Immature natural killer cell (primary cell): ENCODE measurements at regions not wholly inside any gene's neighbourhood (a gene's known extent, or its start where the extent isn't known, plus 50 kb on each side); places are given as distances from the start of the nearest gene placed in this dataset.
"Not testable (repeated sequence)": the region's sequence is repeated elsewhere in the genome, so short reads cannot be mapped to it uniquely, and the experiment has no call there.

Experiments
- DNase-seq, 3 donors: peaks; one replicate each; pipeline ENCODE4 v3.0.0; 2022; ENCODE audit warnings: mixed read lengths in 1 of 3
- H3K27ac Mint-ChIP-seq, 6 donors: one replicate each; pipeline ENCODE4 v1.8.0; 2020; ENCODE audit warnings: mixed read lengths in 6 of 6, mild to moderate bottlenecking in 5 of 6, inconsistent platforms in 4 of 6, moderate library complexity in 3 of 6
- H3K27me3 Mint-ChIP-seq, 3 donors: one replicate each; pipeline ENCODE4 v1.8.0; 2020 to 2021; ENCODE audit warnings: low read depth in 3 of 3, mild to moderate bottlenecking in 3 of 3, mixed read lengths in 3 of 3, moderate library complexity in 3 of 3, inconsistent platforms in 1 of 3
- H3K36me3 Mint-ChIP-seq, 3 donors: one replicate each; pipeline ENCODE4 v1.8.0; 2020; ENCODE audit warnings: mixed read lengths in 3 of 3, inconsistent platforms in 2 of 3, mild to moderate bottlenecking in 2 of 3
- H3K4me1 Mint-ChIP-seq, 2 donors: one replicate each; pipeline ENCODE4 v1.8.0; 2020; ENCODE audit warnings: inconsistent platforms in 2 of 2, mild to moderate bottlenecking in 2 of 2, mixed read lengths in 2 of 2, moderate library complexity in 1 of 2
- H3K4me3 Mint-ChIP-seq, 5 donors: one replicate each; pipeline ENCODE4 v1.8.0; 2020; ENCODE audit warnings: mild to moderate bottlenecking in 5 of 5, mixed read lengths in 5 of 5, inconsistent platforms in 3 of 5, moderate library complexity in 3 of 5
- H3K9me3 Mint-ChIP-seq, 6 donors: one replicate each; pipeline ENCODE4 v1.8.0; 2020; ENCODE audit warnings: mild to moderate bottlenecking in 6 of 6, mixed read lengths in 6 of 6, inconsistent platforms in 4 of 6, moderate library complexity in 3 of 6

DNA sequence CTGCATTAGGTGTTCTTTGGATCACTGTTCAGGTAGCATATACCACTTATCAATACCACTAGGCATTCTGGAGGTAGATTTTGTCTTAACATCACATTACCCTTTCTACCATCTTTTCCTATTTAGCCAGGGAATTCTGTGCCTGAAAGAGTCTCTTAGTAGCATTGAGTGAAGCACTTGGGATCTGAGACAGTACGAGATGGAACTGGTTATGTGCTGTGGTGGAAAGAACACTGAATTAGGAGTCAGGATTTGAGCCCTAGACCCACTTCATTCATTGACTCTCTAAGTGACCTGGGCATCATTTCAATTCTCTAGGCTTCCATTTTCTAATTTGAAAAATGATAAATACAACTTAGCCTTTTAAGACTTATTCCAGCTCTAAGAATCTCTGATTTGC, 291.1 kb downstream of the DMAC1 start:
- Mint-ChIP-seq H3K4me1 (no peaks in the 10 kb centered on the region), H3K36me3 (no peaks in the 10 kb centered on the region), H3K27ac (no peak overlapping the region), H3K9me3 (peaks cover 0 to 3% (median 0%) of the 10 kb centered on the region in 6 donors), H3K27me3 (peaks cover 0 to 4% (median 4%) of the 10 kb centered on the region in 3 donors), H3K4me3 (no peak overlapping the region)
- no peak for DNase-seq

DNA sequence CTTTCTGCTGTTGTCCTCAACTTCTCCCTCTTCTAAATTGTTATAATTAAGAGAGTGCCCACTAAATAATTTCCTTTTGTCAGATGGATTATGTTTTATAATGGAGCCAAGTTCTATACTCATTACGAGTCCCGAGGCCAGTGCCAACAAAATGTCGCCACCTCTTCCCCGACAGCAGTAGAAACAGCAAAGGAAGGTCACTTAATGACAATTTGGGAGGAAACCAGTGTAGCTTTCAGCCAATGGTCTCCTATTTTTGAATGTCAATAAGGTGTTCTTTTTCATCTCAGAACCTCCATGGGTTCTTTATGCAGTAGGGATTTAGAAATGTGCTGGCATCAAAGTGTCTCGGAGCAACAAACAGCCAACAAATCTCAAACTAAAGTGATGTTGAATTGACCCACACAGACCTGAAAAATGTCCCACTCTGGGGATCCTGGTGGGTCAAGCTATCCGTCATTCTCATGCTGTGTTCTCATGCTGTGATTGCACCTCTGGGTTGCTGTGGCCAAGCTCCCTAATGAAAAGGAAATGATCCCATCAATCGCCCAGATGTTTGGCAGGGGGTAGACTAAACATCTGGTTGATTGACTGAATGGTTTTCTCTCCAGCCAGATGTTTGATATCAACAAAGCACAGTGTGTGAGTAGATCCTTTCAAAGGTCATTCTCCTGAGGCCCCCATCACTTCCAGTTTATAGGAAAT, 291.9 kb downstream of the DMAC1 start:
- peaks cover 0 to 4% (median 3%) of the 10 kb centered on the region in 3 donors for H3K27me3 Mint-ChIP-seq
- DNase-seq: no peak
- H3K36me3 Mint-ChIP-seq: no peaks in the 10 kb centered on the region
- H3K4me1 Mint-ChIP-seq: no peaks in the 10 kb centered on the region
- peaks cover 0 to 3% (median 0%) of the 10 kb centered on the region in 6 donors for H3K9me3 Mint-ChIP-seq
- H3K27ac Mint-ChIP-seq: no peak overlapping the region
- H3K4me3 Mint-ChIP-seq: no peak overlapping the region

DNA sequence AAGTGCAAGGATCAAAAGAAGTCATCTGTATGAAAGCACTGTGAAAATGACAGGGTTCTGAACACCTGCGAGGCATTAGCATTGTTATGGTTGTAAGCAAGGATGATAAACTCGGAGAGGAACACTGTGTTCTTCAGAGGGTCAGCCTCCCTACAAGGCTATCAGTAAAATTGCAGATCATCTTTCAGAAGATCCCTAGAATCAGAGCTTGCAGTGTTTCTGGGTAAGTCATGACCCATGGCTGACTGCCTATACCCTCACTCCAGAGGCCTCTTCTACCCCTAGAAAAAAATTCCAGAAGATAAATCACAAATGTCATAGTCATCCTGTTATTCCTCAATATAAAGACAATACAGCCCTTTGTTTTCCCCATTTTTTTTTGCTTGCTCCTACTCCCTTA, 292.6 kb downstream of the DMAC1 start:
- Mint-ChIP-seq H3K27me3 (peaks cover 0 to 4% (median 3%) of the 10 kb centered on the region in 3 donors), H3K4me1 (no peaks in the 10 kb centered on the region)
- DNase-seq: no peak

DNA sequence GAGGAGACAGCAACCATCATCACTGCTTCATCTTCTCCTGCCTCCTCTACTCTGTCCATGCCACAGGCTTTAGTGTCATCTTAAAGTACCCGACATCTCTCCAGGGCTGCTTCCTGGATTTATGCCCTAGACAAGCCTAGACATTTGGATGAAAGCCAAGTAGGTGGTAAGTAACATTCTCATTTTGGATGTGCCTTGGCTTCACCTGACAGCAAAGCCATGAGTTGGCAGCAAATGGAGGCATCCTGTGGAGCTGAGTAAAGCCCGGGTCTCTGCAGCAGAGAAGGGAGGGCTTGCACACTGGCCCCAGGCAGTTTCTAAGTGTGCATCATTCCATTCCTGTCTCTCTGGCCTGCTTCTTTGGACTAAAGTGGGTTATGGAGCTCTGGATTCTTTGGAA, 299.1 kb downstream of the DMAC1 start:
- Mint-ChIP-seq H3K4me1 (no peaks in the 10 kb centered on the region), H3K36me3 (peaks cover 0 to 2% (median 0%) of the 10 kb centered on the region in 3 donors), H3K27me3 (peaks cover 2 to 7% (median 4%) of the 10 kb centered on the region in 3 donors), H3K27ac (no peak overlapping the region), H3K4me3 (no peak overlapping the region), H3K9me3 (peaks cover 0 to 3% (median 0%) of the 10 kb centered on the region in 6 donors)
- DNase-seq: no peak

More for the DNA sequence above, 292.6 kb downstream of the DMAC1 start:
- no peak overlapping the region for H3K4me3 Mint-ChIP-seq
- no peaks in the 10 kb centered on the region for H3K36me3 Mint-ChIP-seq
- no peak overlapping the region for H3K27ac Mint-ChIP-seq
- peaks cover 0 to 3% (median 0%) of the 10 kb centered on the region in 6 donors for H3K9me3 Mint-ChIP-seq

DNA sequence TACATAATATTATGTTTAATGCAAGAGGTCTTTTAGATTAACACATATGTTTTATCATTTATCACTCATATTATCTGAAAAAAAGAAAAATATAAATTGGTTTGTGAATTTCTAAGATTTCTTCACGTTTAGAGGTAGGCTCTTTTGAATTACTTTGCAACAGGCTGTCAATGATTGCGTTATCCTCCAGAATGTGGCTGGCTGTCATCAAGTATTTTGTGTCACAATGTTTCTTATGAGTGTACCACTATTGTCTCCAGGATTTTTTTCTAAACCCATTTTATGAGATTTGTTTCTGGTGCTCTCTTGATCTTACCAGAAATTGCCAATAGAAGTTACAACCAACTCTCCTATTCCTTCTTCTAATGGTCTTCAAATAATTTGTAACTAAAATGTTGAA, 307.9 kb downstream of the DMAC1 start:
- Mint-ChIP-seq H3K27ac (no peak overlapping the region), H3K27me3 (peaks cover 1 to 4% (median 3%) of the 10 kb centered on the region in 3 donors), H3K9me3 (peaks cover 0 to 2% (median 0%) of the 10 kb centered on the region in 6 donors), H3K4me1 (no peaks in the 10 kb centered on the region), H3K4me3 (no peak overlapping the region), H3K36me3 (peaks cover 0 to 2% (median 0%) of the 10 kb centered on the region in 3 donors)
- DNase-seq: no peak

DNA sequence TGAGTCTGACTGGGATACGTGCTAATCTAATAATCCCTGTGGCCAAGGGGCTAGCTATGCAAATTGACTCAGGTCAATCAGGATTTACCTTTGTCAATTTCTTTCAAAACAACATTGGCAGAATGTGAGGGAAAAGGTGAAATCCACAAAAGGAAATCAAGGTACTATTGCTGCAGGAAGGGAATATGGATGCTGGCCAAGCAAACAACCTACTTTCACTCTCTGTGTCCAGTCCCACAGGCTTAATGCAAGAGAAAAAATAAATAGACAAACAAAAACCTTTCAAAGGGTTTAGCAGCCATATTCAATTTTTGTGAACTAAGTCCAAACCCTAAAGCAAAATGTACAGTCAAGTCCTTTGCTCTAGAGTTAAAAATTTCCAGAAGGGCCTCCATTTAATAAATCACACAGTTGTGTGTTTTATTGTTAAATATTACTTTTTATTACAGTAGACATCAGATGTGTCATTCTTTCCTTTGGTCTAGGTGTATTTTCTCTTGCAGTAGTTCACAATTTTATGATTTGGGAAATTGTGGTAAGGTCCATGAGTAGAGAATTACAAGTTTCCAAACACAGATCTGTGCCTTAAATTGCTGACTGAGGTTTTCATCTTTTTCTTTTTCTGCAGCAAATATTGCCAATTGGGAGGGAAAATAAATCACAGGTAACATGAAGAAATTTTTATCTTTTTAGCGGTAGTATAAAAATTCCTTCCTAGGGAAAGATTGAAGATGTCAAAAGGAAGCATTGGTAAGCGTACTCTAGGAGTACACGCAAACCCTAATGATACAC, 309.1 kb downstream of the DMAC1 start:
- no peak for DNase-seq
- Mint-ChIP-seq H3K4me1 (no peaks in the 10 kb centered on the region), H3K9me3 (peaks cover 0 to 2% (median 0%) of the 10 kb centered on the region in 6 donors), H3K27me3 (peaks cover 0 to 4% (median 3%) of the 10 kb centered on the region in 3 donors), H3K36me3 (no peaks in the 10 kb centered on the region), H3K4me3 (no peak overlapping the region), H3K27ac (no peak overlapping the region)

DNA sequence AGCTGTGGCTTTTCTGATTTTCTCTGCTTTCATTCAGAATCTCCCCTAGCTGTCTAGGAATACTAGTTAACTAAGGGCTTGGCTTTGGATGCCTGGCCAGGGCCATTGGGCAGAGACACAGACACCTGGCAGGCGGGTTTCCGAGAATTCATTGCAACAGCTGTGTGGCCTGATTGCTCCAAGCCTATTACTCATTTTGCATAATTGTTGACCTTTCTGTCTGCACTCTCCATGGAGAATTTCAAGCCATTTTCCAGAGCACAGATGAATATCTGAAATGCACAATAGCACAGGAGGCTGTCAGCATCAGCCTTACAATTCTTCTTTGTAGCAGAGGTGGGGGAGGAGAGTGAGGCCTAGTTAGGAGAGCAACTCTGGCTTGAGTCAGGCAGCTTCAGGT, 310.5 kb downstream of the DMAC1 start:
- no peak for DNase-seq
- H3K27me3 Mint-ChIP-seq: peaks cover 0 to 4% (median 3%) of the 10 kb centered on the region in 3 donors
- H3K4me3 Mint-ChIP-seq: no peak overlapping the region
- no peaks in the 10 kb centered on the region for H3K4me1 Mint-ChIP-seq
- H3K27ac Mint-ChIP-seq: no peak overlapping the region
- peaks cover 0 to 2% (median 0%) of the 10 kb centered on the region in 6 donors for H3K9me3 Mint-ChIP-seq
- no peaks in the 10 kb centered on the region for H3K36me3 Mint-ChIP-seq

DNA sequence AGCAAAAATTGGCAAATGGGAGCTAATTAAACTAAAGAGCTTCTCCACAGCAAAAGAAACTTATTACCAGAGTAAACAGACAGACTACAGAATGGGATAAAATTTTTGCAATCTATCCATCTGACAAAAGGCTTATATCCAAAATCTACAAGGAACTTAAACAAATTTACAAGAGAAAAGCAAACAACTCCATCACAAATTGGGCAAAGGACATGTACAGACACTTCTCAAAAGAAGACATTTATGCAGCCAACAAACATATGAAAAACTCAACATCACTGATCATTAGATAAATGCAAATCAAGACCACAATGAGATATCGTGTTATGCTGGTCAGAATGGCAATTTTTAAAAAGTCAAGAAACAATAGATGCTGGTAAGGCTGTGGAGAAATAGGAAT, 315.6 kb downstream of the DMAC1 start:
- H3K4me1 Mint-ChIP-seq, H3K36me3 Mint-ChIP-seq, H3K27ac Mint-ChIP-seq, DNase-seq, H3K9me3 Mint-ChIP-seq, H3K4me3 Mint-ChIP-seq: not testable (repeated sequence)
- H3K27me3 Mint-ChIP-seq: peaks cover 2 to 10% (median 4%) of the 10 kb centered on the region in 3 donors

DNA sequence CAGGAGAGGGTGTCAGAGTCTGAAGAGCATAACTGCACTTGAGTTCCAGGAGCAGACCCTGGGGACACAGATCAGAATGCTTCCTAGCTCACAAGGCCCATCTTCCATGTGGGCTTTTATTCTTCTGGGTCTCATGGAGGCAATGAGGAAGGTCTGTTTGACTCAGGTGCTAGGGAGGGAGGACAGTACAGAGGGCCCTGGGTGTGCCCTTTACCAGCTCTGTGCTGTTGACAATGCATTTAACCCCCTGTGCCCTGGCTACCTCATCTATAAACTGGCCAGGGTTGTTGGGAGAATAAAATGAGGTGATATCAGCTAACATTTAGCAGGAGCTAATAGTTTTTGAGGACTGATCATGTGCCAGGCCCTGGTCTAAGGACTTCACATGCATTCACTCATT, 318.0 kb downstream of the DMAC1 start:
- no peaks in the 10 kb centered on the region for H3K36me3 Mint-ChIP-seq
- H3K27me3 Mint-ChIP-seq: peaks cover 2 to 10% (median 4%) of the 10 kb centered on the region in 3 donors
- no peak overlapping the region for H3K4me3 Mint-ChIP-seq

DNA sequence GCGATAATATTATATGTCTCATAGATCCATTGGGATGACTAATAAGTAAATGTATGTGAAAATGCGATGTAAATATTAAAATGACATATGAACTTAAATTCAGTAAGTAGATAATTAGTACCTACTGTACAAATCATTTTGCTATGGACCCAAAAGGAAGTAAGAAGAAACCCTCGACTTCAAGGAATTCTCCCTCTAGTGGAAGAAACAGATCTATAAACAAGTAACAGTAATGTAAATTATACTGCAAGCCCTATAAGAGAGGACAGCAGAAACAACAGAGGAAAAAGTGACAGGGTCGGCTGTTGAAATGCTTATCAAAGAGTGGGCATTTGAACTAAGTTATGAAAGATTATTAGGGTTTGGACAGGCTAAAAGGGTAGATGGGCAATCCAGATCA, 320.3 kb downstream of the DMAC1 start:
- DNase-seq: no peak
- Mint-ChIP-seq H3K36me3 (no peaks in the 10 kb centered on the region), H3K9me3 (peaks cover 0 to 2% (median 0%) of the 10 kb centered on the region in 6 donors), H3K4me3 (no peak overlapping the region), H3K4me1 (no peaks in the 10 kb centered on the region), H3K27ac (no peak overlapping the region), H3K27me3 (peaks cover 2 to 13% (median 6%) of the 10 kb centered on the region in 3 donors)

More for the DNA sequence above, 318.0 kb downstream of the DMAC1 start:
- DNase-seq: no peak
- Mint-ChIP-seq H3K4me1 (no peaks in the 10 kb centered on the region), H3K27ac (no peak overlapping the region), H3K9me3 (peaks cover 0 to 2% (median 0%) of the 10 kb centered on the region in 6 donors)

DNA sequence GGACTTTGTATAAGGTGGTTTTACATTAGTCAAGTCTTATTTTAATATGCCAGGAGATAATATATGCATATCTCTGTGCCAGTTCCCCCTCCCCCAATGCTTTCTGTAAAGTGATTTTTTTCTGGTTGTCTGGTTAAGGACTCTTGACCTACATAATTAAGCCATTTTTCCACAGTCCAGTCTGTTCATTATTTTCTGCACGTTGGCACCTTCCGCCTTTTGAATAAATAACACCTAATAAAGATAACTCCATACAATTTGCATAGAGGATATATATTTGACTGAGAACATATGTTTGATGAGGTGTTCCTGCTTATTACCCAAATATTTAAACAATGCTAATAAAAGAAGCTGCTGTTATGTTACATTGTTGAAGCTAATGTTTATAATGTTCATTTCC, 320.9 kb downstream of the DMAC1 start:
- H3K27me3 Mint-ChIP-seq: peaks cover 2 to 13% (median 6%) of the 10 kb centered on the region in 3 donors
- DNase-seq: no peak
- H3K4me1 Mint-ChIP-seq: no peaks in the 10 kb centered on the region
- no peaks in the 10 kb centered on the region for H3K36me3 Mint-ChIP-seq
- no peak overlapping the region for H3K27ac Mint-ChIP-seq
- peaks cover 0 to 2% (median 0%) of the 10 kb centered on the region in 6 donors for H3K9me3 Mint-ChIP-seq
- H3K4me3 Mint-ChIP-seq: no peak overlapping the region

DNA sequence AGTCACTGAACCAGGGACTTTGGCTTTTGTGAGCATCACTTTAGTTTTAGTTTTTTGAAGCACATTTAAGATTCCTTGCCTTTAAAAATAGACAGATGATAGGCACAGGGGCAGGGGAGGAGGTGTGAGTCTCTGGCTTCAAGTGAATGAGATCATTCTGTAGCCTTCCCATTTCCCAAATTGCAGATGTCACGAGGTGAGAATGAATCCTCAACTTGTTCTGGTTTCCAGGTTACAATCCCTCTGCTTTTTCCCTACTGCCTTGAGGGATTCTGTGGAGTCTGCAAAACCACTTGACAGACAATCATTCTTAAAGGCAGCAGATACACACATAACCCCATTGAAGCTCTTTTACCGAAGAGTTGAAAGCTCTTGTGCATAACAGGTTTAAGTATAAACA, 332.4 kb downstream of the DMAC1 start:
- DNase-seq: no peak
- Mint-ChIP-seq H3K36me3 (no peaks in the 10 kb centered on the region), H3K27ac (no peak overlapping the region), H3K4me1 (no peaks in the 10 kb centered on the region), H3K9me3 (peaks cover 0 to 3% (median 0%) of the 10 kb centered on the region in 6 donors), H3K4me3 (no peak overlapping the region), H3K27me3 (peaks cover 0 to 15% (median 0%) of the 10 kb centered on the region in 3 donors)

DNA sequence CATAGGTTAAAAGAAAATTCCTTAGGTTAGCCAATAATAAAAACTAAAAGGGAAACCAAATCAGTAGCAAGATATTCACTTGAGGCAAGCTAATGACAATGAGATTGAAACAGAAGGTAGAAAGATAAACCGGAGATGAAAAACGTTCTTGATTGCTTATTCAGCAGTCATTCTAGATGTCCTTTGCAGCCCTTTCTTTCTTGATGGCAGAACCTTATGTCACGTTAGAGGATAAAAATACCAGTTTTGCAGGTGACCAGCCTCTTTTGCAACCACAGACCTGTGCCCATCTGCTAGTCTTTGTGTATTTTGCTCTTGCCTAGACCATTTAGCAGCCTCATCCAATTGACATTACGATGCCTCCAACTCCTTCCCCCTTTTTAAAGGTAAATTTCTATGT, 337.8 kb downstream of the DMAC1 start:
- peaks cover 0 to 19% (median 0%) of the 10 kb centered on the region in 3 donors for H3K27me3 Mint-ChIP-seq
- H3K4me1 Mint-ChIP-seq: no peaks in the 10 kb centered on the region
- H3K36me3 Mint-ChIP-seq: no peaks in the 10 kb centered on the region
- H3K4me3 Mint-ChIP-seq: no peak overlapping the region
- no peak for DNase-seq
- H3K9me3 Mint-ChIP-seq: no peaks in the 10 kb centered on the region
- no peak overlapping the region for H3K27ac Mint-ChIP-seq

DNA sequence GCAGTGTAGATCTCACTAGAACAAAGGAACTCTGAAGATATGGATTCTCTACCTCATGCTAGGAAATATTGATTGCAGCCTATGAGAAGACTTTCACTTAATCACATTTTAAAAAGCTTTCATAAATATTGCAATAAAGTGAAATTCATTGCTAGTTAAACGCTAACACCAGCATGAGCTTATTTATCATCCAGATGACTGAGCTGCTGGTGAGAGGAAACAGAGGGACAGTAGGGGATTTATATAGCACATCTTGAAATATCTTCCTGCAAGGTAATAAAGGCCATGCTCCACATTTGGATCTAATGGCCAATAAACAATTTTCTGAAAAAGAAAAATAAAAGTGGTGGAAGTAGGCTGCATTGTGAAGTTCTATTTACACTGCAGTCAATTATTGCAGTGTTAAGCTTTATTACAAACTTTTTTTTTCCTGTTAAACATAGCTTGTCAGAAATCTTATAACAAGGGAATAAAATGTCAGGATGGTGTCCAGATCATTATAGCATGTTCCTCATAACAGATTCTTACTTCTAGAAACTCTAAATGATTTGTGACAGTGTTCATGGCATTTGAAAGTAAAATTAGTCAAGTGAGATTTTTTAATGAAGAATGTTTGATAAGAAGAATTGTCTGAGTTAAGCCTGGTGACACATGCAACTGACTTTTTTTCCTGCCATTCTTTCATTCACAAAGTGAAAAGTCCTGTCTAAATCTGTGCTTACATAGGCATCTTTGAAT, 342.6 kb downstream of the DMAC1 start:
- no peak overlapping the region for H3K4me3 Mint-ChIP-seq
- no peaks in the 10 kb centered on the region for H3K36me3 Mint-ChIP-seq
- H3K9me3 Mint-ChIP-seq: no peaks in the 10 kb centered on the region

More for the DNA sequence above, 342.6 kb downstream of the DMAC1 start:
- Mint-ChIP-seq H3K27me3 (peaks cover 1 to 5% (median 2%) of the 10 kb centered on the region in 3 donors), H3K4me1 (no peaks in the 10 kb centered on the region), H3K27ac (no peak overlapping the region)
- no peak for DNase-seq
